H1 (cell line): ENCODE measurements at regions not wholly inside any gene's neighbourhood (a gene's known extent, or its start where the extent isn't known, plus 50 kb on each side); places are given as distances from the start of the nearest gene placed in this dataset.

Experiments used
- CTCF ChIA-PET: fragments of 300-600 bp; sonication (Branson Sonifier 250); formaldehyde crosslinking; loops from one replicate; lab custom pipeline; 2021; ENCODE audit not compliant: partially characterized antibody; lab: Charles Lee
- POLR2A ChIA-PET: fragments of 300-600 bp; sonication (Branson Sonifier 250); formaldehyde crosslinking; loops from one replicate; lab custom pipeline; 2021; ENCODE audit warnings: inconsistent platforms; ENCODE audit not compliant: partially characterized antibody; lab: Charles Lee
- DNase-seq, 2 experiments: peaks; one replicate each; pipeline versions ENCODE4 v3.0.0 to v3.0.0-alpha.2; 2010 to 2022; ENCODE audit warnings: low spot score in 2 of 2, low read depth in 1 of 2, mixed read lengths in 1 of 2
- FAIRE-seq: peaks from 2 replicates; lab custom pipeline; 2011; peaks lifted over from hg19 to GRCh38; lab: Jason Lieb, UNC
- H2AFZ ChIP-seq: 2 replicates; pipeline ENCODE4 v1.8.1; 2012; ENCODE audit warnings: low read length, inconsistent platforms
- H2AK5ac ChIP-seq: 2 replicates; pipeline ENCODE4 v1.6.1; 2013; ENCODE audit warnings: low read depth, low read length
- H2BK120ac ChIP-seq: replicated peaks from 2 replicates; pipeline ENCODE3; 2013; ENCODE audit warnings: low read depth, low read length, inconsistent platforms
- H2BK12ac ChIP-seq: 2 replicates; pipeline ENCODE4 v1.6.1; 2013; ENCODE audit warnings: low read depth, low read length
- H2BK15ac ChIP-seq: 2 replicates; pipeline ENCODE4 v1.6.1; 2013; ENCODE audit warnings: low read length
- H2BK20ac ChIP-seq: 2 replicates; pipeline ENCODE4 v1.6.1; 2013; ENCODE audit warnings: low read length
- H2BK5ac ChIP-seq: 2 replicates; pipeline ENCODE4 v1.6.1; 2013; ENCODE audit warnings: low read depth, low read length
- H3K14ac ChIP-seq: 2 replicates; pipeline ENCODE4 v1.6.1; 2013; ENCODE audit warnings: inconsistent platforms; ENCODE audit not compliant: insufficient read length
- H3K18ac ChIP-seq: 2 replicates; pipeline ENCODE4 v1.6.1; 2013; ENCODE audit warnings: low read length; ENCODE audit errors: extremely low read depth
- H3K23ac ChIP-seq: 2 replicates; pipeline ENCODE4 v1.6.1; 2013; ENCODE audit warnings: inconsistent platforms; ENCODE audit not compliant: insufficient read length
- H3K23me2 ChIP-seq: 2 replicates; pipeline ENCODE4 v1.6.1; 2013; ENCODE audit warnings: low read depth, low read length
- H3K27ac ChIP-seq: 2 replicates; pipeline ENCODE4 v1.6.1; 2011; ENCODE audit warnings: low read depth, low read length, inconsistent platforms
- H3K27me3 ChIP-seq, 4 experiments: replicated peaks in 1 of 4; 1 replicate in 1 of 4; 2 replicates in 3 of 4; pipeline versions ENCODE4 v1.6.1 to v1.8.1; 2011 to 2013; ENCODE audit warnings: low read length in 3 of 4, mild to moderate bottlenecking in 3 of 4, inconsistent platforms in 2 of 4, mixed read lengths in 2 of 4, moderate library complexity in 1 of 4; ENCODE audit not compliant: control insufficient read depth in 3 of 4, insufficient read depth in 3 of 4; ENCODE audit errors: extremely low read depth in 1 of 4
- H3K36me3 ChIP-seq, 4 experiments: 2 replicates each; pipeline versions ENCODE4 v1.6.1 to v1.8.1; 2011 to 2013; ENCODE audit warnings: mild to moderate bottlenecking in 4 of 4, low read length in 3 of 4, moderate library complexity in 2 of 4, control low read depth in 1 of 4, inconsistent platforms in 1 of 4; ENCODE audit not compliant: insufficient read depth in 4 of 4, control insufficient read depth in 2 of 4
- H3K4ac ChIP-seq: replicated peaks from 2 replicates; pipeline ENCODE3; 2013; ENCODE audit warnings: low read length, low read depth, mixed read lengths, inconsistent platforms; ENCODE audit not compliant: insufficient read length
- H3K4me1 ChIP-seq, 4 experiments: replicated peaks in 1 of 4; 1 replicate in 1 of 4; 2 replicates in 3 of 4; pipeline versions ENCODE4 v1.6.1 to v1.8.1; 2011 to 2013; ENCODE audit warnings: low read length in 3 of 4, inconsistent platforms in 2 of 4, mixed read lengths in 1 of 4; ENCODE audit not compliant: insufficient read depth in 4 of 4, control insufficient read depth in 3 of 4
- H3K4me2 ChIP-seq, 2 experiments: 2 replicates each; pipeline versions ENCODE4 v1.6.1 to v1.8.1; 2011 to 2013; ENCODE audit warnings: low read depth in 2 of 2, low read length in 2 of 2, control low read depth in 1 of 2, inconsistent platforms in 1 of 2, mild to moderate bottlenecking in 1 of 2; ENCODE audit not compliant: insufficient read depth in 1 of 2
- H3K4me3 ChIP-seq, 4 experiments: fragments of 200-600, 300-600 bp in 1 of 4; sonication (generic), shearing (Covaris generic), sonication (Bioruptor Twin) in 1 of 4; 2 replicates each; pipeline versions ENCODE4 v1.5.1 to v1.8.1; 2011 to 2016; ENCODE audit warnings: low read length in 4 of 4, low read depth in 3 of 4, control low read depth in 2 of 4, inconsistent platforms in 2 of 4, mild to moderate bottlenecking in 2 of 4, mixed read lengths in 1 of 4, moderate library complexity in 1 of 4; ENCODE audit not compliant: insufficient read depth in 2 of 4; ENCODE audit errors: extremely low read depth in 1 of 4
- H3K56ac ChIP-seq: replicated peaks from 2 replicates; pipeline ENCODE3; 2013; ENCODE audit warnings: low read depth, mild to moderate bottlenecking, mixed read lengths, low read length, inconsistent platforms; ENCODE audit not compliant: insufficient read length
- H3K79me1 ChIP-seq: 2 replicates; pipeline ENCODE4 v1.6.1; 2013; ENCODE audit warnings: low read depth, low read length, control low read depth
- H3K79me2 ChIP-seq, 2 experiments: 2 replicates each; pipeline versions ENCODE4 v1.6.1 to v1.8.1; 2012 to 2013; ENCODE audit warnings: low read length in 2 of 2, mild to moderate bottlenecking in 2 of 2, inconsistent platforms in 1 of 2; ENCODE audit not compliant: insufficient read depth in 2 of 2, control insufficient read depth in 1 of 2
- H3K9ac ChIP-seq, 4 experiments: replicated peaks in 1 of 4; 1 replicate in 1 of 4; 2 replicates in 3 of 4; pipeline versions ENCODE4 v1.6.1 to v1.8.1; 2011 to 2013; ENCODE audit warnings: low read depth in 3 of 4, low read length in 3 of 4, control low read depth in 2 of 4, mild to moderate bottlenecking in 2 of 4, moderate library complexity in 2 of 4, inconsistent platforms in 1 of 4; ENCODE audit errors: extremely low read depth in 1 of 4
- H3K9me3 ChIP-seq, 2 experiments: 2 replicates each; pipeline versions ENCODE4 v1.6.1 to v1.8.1; 2012 to 2013; ENCODE audit warnings: mild to moderate bottlenecking in 2 of 2, moderate library complexity in 2 of 2, control low read depth in 1 of 2, inconsistent platforms in 1 of 2, low read depth in 1 of 2, low read length in 1 of 2, mixed read lengths in 1 of 2; ENCODE audit not compliant: insufficient read depth in 2 of 2
- H4K20me1 ChIP-seq, 2 experiments: replicated peaks in 1 of 2; 2 replicates each; pipeline versions ENCODE3 to v1.8.1; 2011 to 2013; ENCODE audit warnings: inconsistent platforms in 2 of 2, low read length in 2 of 2, mild to moderate bottlenecking in 1 of 2; ENCODE audit not compliant: insufficient read depth in 2 of 2, control insufficient read depth in 1 of 2
- H4K5ac ChIP-seq: 2 replicates; pipeline ENCODE4 v1.6.1; 2013; ENCODE audit warnings: low read length, low read depth, mixed read lengths, inconsistent platforms; ENCODE audit not compliant: insufficient read length
- H4K8ac ChIP-seq: 2 replicates; pipeline ENCODE4 v1.8.0; 2013; ENCODE audit warnings: mild to moderate bottlenecking, moderate library complexity, low read length, inconsistent platforms; ENCODE audit not compliant: insufficient read depth; ENCODE audit errors: extremely low read depth
- H4K91ac ChIP-seq: replicated peaks from 2 replicates; pipeline ENCODE3; 2013; ENCODE audit warnings: low read length, mixed read lengths, inconsistent platforms; ENCODE audit not compliant: insufficient read length
- ATF3 ChIP-seq: IDR thresholded peaks from 2 replicates; pipeline ENCODE4 v1.6.1; 2011; ENCODE audit warnings: low read depth, mild to moderate bottlenecking, low read length; ENCODE audit not compliant: insufficient read depth
- CEBPB ChIP-seq: IDR thresholded peaks from 2 replicates; pipeline ENCODE4 v1.6.1; 2012; ENCODE audit warnings: low read depth, low read length
- EZH2 ChIP-seq: fragments of 200-600 bp; sonication (generic); IDR thresholded peaks from 2 replicates; pipeline ENCODE4 v1.7.1; 2012; ENCODE audit warnings: low read depth, mild to moderate bottlenecking, moderate library complexity, low read length, inconsistent platforms; ENCODE audit not compliant: severe bottlenecking
- KDM4A ChIP-seq: IDR thresholded peaks from one replicate; pipeline ENCODE4 v1.7.1; 2012; ENCODE audit warnings: low read depth, mild to moderate bottlenecking, moderate library complexity, low read length, inconsistent platforms; ENCODE audit not compliant: severe bottlenecking
- PHF8 ChIP-seq: fragments of 200-600 bp; sonication (generic); conservative IDR thresholded peaks from 2 replicates; pipeline ENCODE4 v1.7.1; 2012; ENCODE audit warnings: low read depth, mild to moderate bottlenecking, inconsistent platforms, low read length, moderate library complexity
- SP4 ChIP-seq: IDR thresholded peaks from 2 replicates; pipeline ENCODE4 v1.6.1; 2012; ENCODE audit warnings: low read length, inconsistent platforms
- TAF1 ChIP-seq: IDR thresholded peaks from 2 replicates; pipeline ENCODE4 v1.6.1; 2011; ENCODE audit warnings: mild to moderate bottlenecking, low read depth, low read length
- TCF12 ChIP-seq: IDR thresholded peaks from 2 replicates; pipeline ENCODE4 v1.6.1; 2011; ENCODE audit warnings: low read depth, mild to moderate bottlenecking, low read length
- TEAD4 ChIP-seq: IDR thresholded peaks from 2 replicates; pipeline ENCODE4 v1.6.1; 2012; ENCODE audit warnings: low read depth, low read length, inconsistent platforms, mixed read lengths

- no peak overlapping the region for H2AFZ ChIP-seq
- H3K27ac ChIP-seq = no peak overlapping the region
- no peak overlapping the region for H3K4ac ChIP-seq
- no peak overlapping the region for H3K4me3 ChIP-seq
- H3K9me3 ChIP-seq = no peaks in the 10 kb centered on the region
- H4K8ac ChIP-seq = no peak overlapping the region
- H3K18ac ChIP-seq = no peak overlapping the region
- H3K56ac ChIP-seq = no peak overlapping the region
- no peak overlapping the region for H3K23ac ChIP-seq
- no peak overlapping the region for H2BK120ac ChIP-seq
- no peaks in the 10 kb centered on the region for H3K36me3 ChIP-seq
- H3K23me2 ChIP-seq = no peaks in the 10 kb centered on the region
- no peaks in the 10 kb centered on the region for H3K27me3 ChIP-seq
- ChIA-PET CTCF (interaction anchor here (1.1 to 1.4 kb wide), 2 partner anchors 11 to 363 kb away, joined by 3 read pairs; no protein-coding TSS in a partner anchor), POLR2A (no interaction called here)
- no peak overlapping the region for H2BK12ac ChIP-seq
- H3K14ac ChIP-seq = no peak overlapping the region
- FAIRE-seq = no peak
- no peaks in the 10 kb centered on the region for H3K4me1 ChIP-seq
- H3K4me2 ChIP-seq = no peak overlapping the region
- H4K91ac ChIP-seq = no peak overlapping the region
- H4K20me1 ChIP-seq = no peaks in the 10 kb centered on the region
- H4K5ac ChIP-seq = no peak overlapping the region
- H2BK5ac ChIP-seq = no peak overlapping the region
- H3K79me1 ChIP-seq = no peaks in the 10 kb centered on the region
- H3K79me2 ChIP-seq = no peaks in the 10 kb centered on the region
- H3K9ac ChIP-seq = no peak overlapping the region
- H2AK5ac ChIP-seq = no peak overlapping the region
- no peak overlapping the region for H2BK20ac ChIP-seq
- DNase-seq = no peak
- no peak overlapping the region for H2BK15ac ChIP-seq
- TF ChIP-seq SP4 = no peak
- TF ChIP-seq EZH2 = no peak
- no peak for TF ChIP-seq PHF8
- TF ChIP-seq TAF1 = no peak
- TF ChIP-seq KDM4A = no peak
- TF ChIP-seq TCF12 = no peak
- no peak for TF ChIP-seq CEBPB
- TF ChIP-seq TEAD4 = no peak
- no peak for TF ChIP-seq ATF3
Measured at GRCh38 chr6:82619573-82619972, 256.0 kb downstream of the TPBG start.
